Endodermal cell (in vitro differentiated cells): ENCODE measurements at regions not wholly inside any gene's neighbourhood (a gene's known extent, or its start where the extent isn't known, plus 50 kb on each side); places are given as distances from the start of the nearest gene placed in this dataset.

Experiments
- DNase-seq: peaks from one replicate; pipeline ENCODE4 v3.0.0-alpha.2; 2017
- H3K27ac ChIP-seq: 2 replicates; pipeline ENCODE4 v1.5.1; 2013; ENCODE audit warnings: mild to moderate bottlenecking, low read depth, low read length, moderate library complexity
- H3K27me3 ChIP-seq: 2 replicates; pipeline ENCODE4 v1.6.1; 2013; ENCODE audit warnings: mild to moderate bottlenecking, low read length, moderate library complexity; ENCODE audit not compliant: insufficient read depth, control insufficient read depth, poor library complexity, severe bottlenecking
- H3K36me3 ChIP-seq: 2 replicates; pipeline ENCODE4 v1.7.0; 2013; ENCODE audit warnings: mild to moderate bottlenecking, low read length, moderate library complexity; ENCODE audit not compliant: control insufficient read depth, insufficient read depth
- H3K4me1 ChIP-seq: one replicate; pipeline ENCODE4 v1.7.0; 2013; ENCODE audit warnings: low read length; ENCODE audit not compliant: control insufficient read depth, insufficient read depth
- H3K4me3 ChIP-seq: 2 replicates; pipeline ENCODE4 v1.5.1; 2013; ENCODE audit warnings: mild to moderate bottlenecking, low read length, moderate library complexity
- H3K9ac ChIP-seq: 2 replicates; pipeline ENCODE4 v1.6.1; 2013; ENCODE audit warnings: mild to moderate bottlenecking, low read length, moderate library complexity; ENCODE audit not compliant: poor library complexity, severe bottlenecking; ENCODE audit errors: extremely low read depth
- H3K9me3 ChIP-seq: 2 replicates; pipeline ENCODE4 v1.6.1; 2013; ENCODE audit warnings: mild to moderate bottlenecking, low read length, moderate library complexity; ENCODE audit not compliant: control insufficient read depth
- H3K27ac Mint-ChIP-seq: 2 replicates; pipeline ENCODE4 v1.8.0; 2020; ENCODE audit warnings: mixed read lengths
- H3K27me3 Mint-ChIP-seq: 2 replicates; pipeline ENCODE4 v1.8.0; 2021; ENCODE audit warnings: mild to moderate bottlenecking, mixed read lengths; ENCODE audit not compliant: insufficient read depth
- H3K36me3 Mint-ChIP-seq: 2 replicates; pipeline ENCODE4 v1.8.0; 2020; ENCODE audit warnings: low read depth, mixed read lengths
- H3K4me1 Mint-ChIP-seq: 2 replicates; pipeline ENCODE4 v1.8.0; 2020; ENCODE audit warnings: mixed read lengths
- H3K4me3 Mint-ChIP-seq: 2 replicates; pipeline ENCODE4 v1.8.0; 2020; ENCODE audit warnings: mild to moderate bottlenecking, moderate library complexity, mixed read lengths
- H3K9me3 Mint-ChIP-seq: 2 replicates; pipeline ENCODE4 v1.8.0; 2020; ENCODE audit warnings: mild to moderate bottlenecking, mixed read lengths
- CTCF ChIP-seq: fragments of 200-600 bp; sonication (generic); conservative IDR thresholded peaks from 2 replicates; pipeline ENCODE4 v1.5.0; 2021; ENCODE audit warnings: antibody characterized with exemption, mild to moderate bottlenecking
- WGBS, 2 experiments: methylation state at CpG; one replicate each; pipeline versions ENCODE4 v1.1.5 to v1.1.7; 2013; ENCODE audit warnings: missing lambda C conversion rate in 2 of 2, mixed read lengths in 1 of 2; ENCODE audit not compliant: insufficient coverage in 1 of 2, insufficient read length in 1 of 2; 5-methylcytosine and 5-hydroxymethylcytosine counted together

GRCh38 chr20:16970776-16971175 lies 222.6 kb downstream of the OTOR start:
- Mint-ChIP-seq H3K36me3 (no peaks in the 10 kb centered on the region), H3K9me3 (no peaks in the 10 kb centered on the region), H3K4me3 (no peak overlapping the region), H3K27ac (no peak overlapping the region), H3K4me1 (no peaks in the 10 kb centered on the region), H3K27me3 (no peaks in the 10 kb centered on the region)
- Histone ChIP-seq H3K27ac (no peak overlapping the region), H3K27me3 (no peaks in the 10 kb centered on the region), H3K9ac (no peak overlapping the region), H3K9me3 (no peaks in the 10 kb centered on the region), H3K4me3 (no peak overlapping the region), H3K36me3 (no peaks in the 10 kb centered on the region), H3K4me1 (no peaks in the 10 kb centered on the region)
- WGBS, 2 experiments = 82 to 83% methylated on average over 3 of the region's 3 CpGs
- DNase-seq = no peak
- no peak for TF ChIP-seq CTCF

GRCh38 chr20:16974080-16974854 lies 226.1 kb downstream of the OTOR start:
- no peaks in the 10 kb centered on the region for H3K27me3 Mint-ChIP-seq
- Histone ChIP-seq H3K27me3 (no peaks in the 10 kb centered on the region), H3K4me1 (no peaks in the 10 kb centered on the region), H3K27ac (no peak overlapping the region), H3K9me3 (peaks cover 6% of the 10 kb centered on the region), H3K4me3 (no peak overlapping the region), H3K36me3 (no peaks in the 10 kb centered on the region), H3K9ac (no peak overlapping the region)
- TF ChIP-seq CTCF = no peak
- DNase-seq = no peak
- no peaks in the 10 kb centered on the region for H3K36me3 Mint-ChIP-seq
- H3K4me3 Mint-ChIP-seq = no peak overlapping the region
- WGBS, 2 experiments = 96 to 97% methylated on average over 15 to 20 of the region's 20 CpGs
- H3K27ac Mint-ChIP-seq = no peak overlapping the region
- H3K9me3 Mint-ChIP-seq = peaks cover 4% of the 10 kb centered on the region
- no peaks in the 10 kb centered on the region for H3K4me1 Mint-ChIP-seq

- H3K27ac Mint-ChIP-seq = no peak overlapping the region
- Histone ChIP-seq H3K9me3 (peaks cover 6% of the 10 kb centered on the region), H3K27me3 (no peaks in the 10 kb centered on the region), H3K9ac (no peak overlapping the region), H3K36me3 (no peaks in the 10 kb centered on the region), H3K4me1 (no peaks in the 10 kb centered on the region), H3K4me3 (no peak overlapping the region), H3K27ac (no peak overlapping the region)
- H3K9me3 Mint-ChIP-seq = peaks cover 5% of the 10 kb centered on the region
- no peaks in the 10 kb centered on the region for H3K4me1 Mint-ChIP-seq
- no peak for DNase-seq
- no peak for TF ChIP-seq CTCF
- H3K4me3 Mint-ChIP-seq = no peak overlapping the region
- 90 to 94% methylated on average over 3 to 14 of the region's 14 CpGs for WGBS, 2 experiments
- H3K27me3 Mint-ChIP-seq = no peaks in the 10 kb centered on the region
- H3K36me3 Mint-ChIP-seq = no peaks in the 10 kb centered on the region
Measured at GRCh38 chr20:16974855-16975162, 226.7 kb downstream of the OTOR start.
